Parathyroid adenoma (tissue), 2 donors: ENCODE measurements at regions not wholly inside any gene's neighbourhood (a gene's known extent, or its start where the extent isn't known, plus 50 kb on each side); places are given as distances from the start of the nearest gene placed in this dataset.

Source experiments
- H2AFZ ChIP-seq: fragments of 300-600 bp; sonication (generic); one replicate; pipeline ENCODE4 v1.7.0; 2017; ENCODE audit warnings: antibody characterized with exemption, mild to moderate bottlenecking
- H3K27ac ChIP-seq: fragments of 300-600 bp; sonication (generic); one replicate; pipeline ENCODE4 v1.7.0; 2017
- H3K27me3 ChIP-seq: fragments of 300-600 bp; sonication (generic); one replicate; pipeline ENCODE4 v1.7.0; 2017; ENCODE audit warnings: low read length; ENCODE audit not compliant: control insufficient read depth, insufficient read depth
- H3K36me3 ChIP-seq: fragments of 300-600 bp; sonication (generic); one replicate; pipeline ENCODE4 v1.7.0; 2017; ENCODE audit warnings: low read length; ENCODE audit not compliant: control insufficient read depth, insufficient read depth
- H3K4me1 ChIP-seq: fragments of 300-600 bp; sonication (generic); one replicate; pipeline ENCODE4 v1.7.0; 2017; ENCODE audit warnings: control low read depth
- H3K4me2 ChIP-seq: fragments of 300-600 bp; sonication (generic); one replicate; pipeline ENCODE4 v1.7.0; 2017; ENCODE audit warnings: low read length
- H3K4me3 ChIP-seq: fragments of 300-600 bp; sonication (generic); one replicate; pipeline ENCODE4 v1.7.0; 2017; ENCODE audit warnings: low read depth, low read length
- H3K79me2 ChIP-seq: fragments of 300-600 bp; sonication (generic); one replicate; pipeline ENCODE4 v1.7.0; 2017; ENCODE audit warnings: control low read depth
- H3K9ac ChIP-seq: fragments of 300-600 bp; sonication (generic); one replicate; pipeline ENCODE4 v1.7.0; 2017; ENCODE audit warnings: mild to moderate bottlenecking
- H3K9me3 ChIP-seq: fragments of 300-600 bp; sonication (generic); one replicate; pipeline ENCODE4 v1.7.0; 2017; ENCODE audit warnings: low read length; ENCODE audit not compliant: control insufficient read depth
- TF ChIP-seq, protein P1 (sequence below): fragments of 300-600 bp; sonication (generic); IDR thresholded peaks from one replicate; pipeline ENCODE4 v1.7.0; 2017; ENCODE audit warnings: antibody characterized with exemption, mild to moderate bottlenecking
- donor health status: primary hyperparathyroidism.

DNA sequence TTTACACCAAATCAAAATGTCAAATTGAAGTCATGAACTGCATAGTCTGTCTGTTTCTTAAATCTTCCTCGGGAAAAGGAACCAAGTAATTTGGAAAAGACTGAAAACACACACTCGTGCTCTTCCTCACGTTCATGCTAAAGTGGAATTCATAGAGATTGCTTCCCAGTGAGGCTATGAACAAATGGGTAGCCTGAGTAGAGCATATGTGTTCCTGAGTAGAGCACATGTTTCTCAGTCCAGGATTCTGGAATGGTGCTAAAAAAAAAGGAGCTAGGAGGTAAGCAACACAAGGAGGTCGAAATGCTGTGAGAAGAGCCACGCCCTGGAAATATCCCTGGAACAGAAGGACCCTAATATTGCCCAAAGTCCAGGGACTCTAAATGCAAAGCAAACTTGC, 494.2 kb upstream of the THBS1 start:
- Histone ChIP-seq H3K4me3 (no peak overlapping the region), H3K79me2 (no peaks in the 10 kb centered on the region), H2AFZ (no peak overlapping the region), H3K4me1 (peaks cover 4% of the 10 kb centered on the region), H3K27ac (no peak overlapping the region), H3K9ac (no peak overlapping the region), H3K27me3 (no peaks in the 10 kb centered on the region), H3K36me3 (no peaks in the 10 kb centered on the region), H3K4me2 (no peak overlapping the region), H3K9me3 (no peaks in the 10 kb centered on the region)
- TF ChIP-seq, protein P1, sequence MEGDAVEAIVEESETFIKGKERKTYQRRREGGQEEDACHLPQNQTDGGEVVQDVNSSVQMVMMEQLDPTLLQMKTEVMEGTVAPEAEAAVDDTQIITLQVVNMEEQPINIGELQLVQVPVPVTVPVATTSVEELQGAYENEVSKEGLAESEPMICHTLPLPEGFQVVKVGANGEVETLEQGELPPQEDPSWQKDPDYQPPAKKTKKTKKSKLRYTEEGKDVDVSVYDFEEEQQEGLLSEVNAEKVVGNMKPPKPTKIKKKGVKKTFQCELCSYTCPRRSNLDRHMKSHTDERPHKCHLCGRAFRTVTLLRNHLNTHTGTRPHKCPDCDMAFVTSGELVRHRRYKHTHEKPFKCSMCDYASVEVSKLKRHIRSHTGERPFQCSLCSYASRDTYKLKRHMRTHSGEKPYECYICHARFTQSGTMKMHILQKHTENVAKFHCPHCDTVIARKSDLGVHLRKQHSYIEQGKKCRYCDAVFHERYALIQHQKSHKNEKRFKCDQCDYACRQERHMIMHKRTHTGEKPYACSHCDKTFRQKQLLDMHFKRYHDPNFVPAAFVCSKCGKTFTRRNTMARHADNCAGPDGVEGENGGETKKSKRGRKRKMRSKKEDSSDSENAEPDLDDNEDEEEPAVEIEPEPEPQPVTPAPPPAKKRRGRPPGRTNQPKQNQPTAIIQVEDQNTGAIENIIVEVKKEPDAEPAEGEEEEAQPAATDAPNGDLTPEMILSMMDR = no peak

DNA sequence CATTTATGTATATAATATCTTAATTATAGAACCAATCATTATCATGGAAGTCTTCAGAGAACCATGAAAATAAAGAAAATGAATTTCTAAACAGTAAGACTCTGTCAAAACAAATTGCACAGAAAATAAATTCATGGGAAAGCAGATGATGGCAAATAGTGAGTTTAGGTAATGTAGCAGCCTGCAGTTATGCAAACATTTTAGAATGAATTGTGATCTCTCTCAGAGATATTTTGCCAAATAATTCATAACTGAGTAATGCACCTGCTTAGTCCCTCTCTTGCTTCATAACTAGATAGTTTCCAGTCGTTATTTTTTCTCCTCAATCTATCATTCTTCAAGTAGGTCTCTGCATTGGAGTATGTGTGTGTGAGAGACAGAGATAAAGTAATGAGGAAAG, 492.7 kb upstream of the THBS1 start:
- TF ChIP-seq, protein P1 = no peak
- H3K27ac ChIP-seq = no peak overlapping the region
- no peak overlapping the region for H3K4me2 ChIP-seq
- H3K27me3 ChIP-seq = no peaks in the 10 kb centered on the region
- H3K79me2 ChIP-seq = no peaks in the 10 kb centered on the region
- H3K9ac ChIP-seq = no peak overlapping the region
- H2AFZ ChIP-seq = no peak overlapping the region
- H3K9me3 ChIP-seq = no peaks in the 10 kb centered on the region
- peaks cover 4% of the 10 kb centered on the region for H3K4me1 ChIP-seq
- no peaks in the 10 kb centered on the region for H3K36me3 ChIP-seq
- no peak overlapping the region for H3K4me3 ChIP-seq

DNA sequence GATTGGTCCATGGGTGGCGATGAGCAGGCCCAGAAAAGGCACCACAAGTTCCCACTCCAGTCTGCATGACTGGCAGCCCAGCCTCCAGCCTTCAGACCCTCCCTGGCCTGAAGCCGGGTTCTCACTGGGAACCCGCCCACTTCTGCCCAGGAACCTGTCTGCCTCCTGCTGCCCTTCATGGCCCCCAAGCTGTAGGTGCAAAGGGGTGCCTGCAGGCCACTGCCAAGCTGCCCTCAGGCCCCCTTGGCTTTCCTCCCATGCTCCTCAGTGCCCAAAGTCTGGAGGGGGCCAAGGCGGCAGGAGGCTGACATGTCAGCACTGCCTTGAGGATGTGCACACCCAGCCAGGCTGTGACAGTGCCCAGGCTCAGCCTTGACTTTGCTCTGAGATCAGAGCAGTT, 488.5 kb upstream of the THBS1 start:
- Histone ChIP-seq H3K9me3 (no peaks in the 10 kb centered on the region), H3K27ac (no peak overlapping the region), H3K9ac (no peak overlapping the region), H3K36me3 (no peaks in the 10 kb centered on the region), H2AFZ (no peak overlapping the region), H3K4me1 (no peaks in the 10 kb centered on the region), H3K79me2 (no peaks in the 10 kb centered on the region), H3K4me3 (no peak overlapping the region), H3K4me2 (no peak overlapping the region), H3K27me3 (no peaks in the 10 kb centered on the region)
- TF ChIP-seq, protein P1 = no peak

DNA sequence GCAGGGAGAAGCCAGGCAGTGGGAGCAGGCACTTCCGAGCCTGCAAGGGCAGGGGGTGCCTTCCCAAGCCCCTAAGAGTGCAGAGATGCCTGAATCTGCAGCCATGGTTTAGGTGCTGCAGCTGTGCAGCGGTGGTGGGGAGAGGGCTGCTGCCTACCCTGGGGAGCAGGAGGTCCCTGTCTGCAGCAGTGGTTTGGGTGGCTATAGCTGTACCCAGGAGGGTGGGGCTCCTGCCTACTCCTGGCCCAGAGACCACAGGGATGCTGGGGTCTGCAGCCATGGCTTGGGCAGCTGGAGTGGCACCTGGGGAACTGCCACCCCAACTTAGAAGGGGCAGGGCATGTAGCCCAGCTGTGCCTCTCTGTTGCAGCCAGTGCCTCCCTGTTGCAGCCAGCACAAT, 488.1 kb upstream of the THBS1 start:
- Histone ChIP-seq H3K4me3 (no peak overlapping the region), H3K4me2 (no peak overlapping the region), H3K9me3 (no peaks in the 10 kb centered on the region), H3K79me2 (no peaks in the 10 kb centered on the region), H3K36me3 (no peaks in the 10 kb centered on the region), H3K27me3 (no peaks in the 10 kb centered on the region), H3K4me1 (no peaks in the 10 kb centered on the region), H3K9ac (no peak overlapping the region), H3K27ac (no peak overlapping the region), H2AFZ (no peak overlapping the region)
- TF ChIP-seq, protein P1 = no peak

DNA sequence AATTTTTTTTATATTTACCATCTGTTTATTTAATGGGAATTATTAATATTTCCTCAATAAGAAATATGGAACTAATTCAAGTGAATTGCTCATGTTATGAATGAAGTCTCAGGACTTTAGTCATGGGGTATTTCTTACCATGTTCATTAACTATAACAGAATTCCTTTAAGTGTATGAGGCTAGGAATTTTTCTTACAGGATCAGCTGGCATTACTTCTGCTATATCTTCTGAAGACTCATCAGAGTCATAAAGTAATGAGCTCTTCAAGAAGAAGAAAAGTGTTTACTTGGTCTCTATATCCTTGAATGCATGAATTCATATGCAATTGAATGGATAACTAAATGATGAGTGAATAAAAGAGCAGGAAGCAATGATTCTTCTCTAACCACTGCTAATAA, 486.8 kb upstream of the THBS1 start:
- Histone ChIP-seq H3K4me3 (no peak overlapping the region), H3K27me3 (no peaks in the 10 kb centered on the region), H3K27ac (no peak overlapping the region), H3K9me3 (no peaks in the 10 kb centered on the region), H3K9ac (no peak overlapping the region), H3K4me2 (no peak overlapping the region), H3K79me2 (no peaks in the 10 kb centered on the region), H2AFZ (no peak overlapping the region), H3K4me1 (no peaks in the 10 kb centered on the region), H3K36me3 (no peaks in the 10 kb centered on the region)
- TF ChIP-seq, protein P1 = no peak
